GM03348 (cell line): ENCODE measurements at regions not wholly inside any gene's neighbourhood (a gene's known extent, or its start where the extent isn't known, plus 50 kb on each side); places are given as distances from the start of the nearest gene placed in this dataset.
"Not testable (repeated sequence)": the region's sequence is repeated elsewhere in the genome, so short reads cannot be mapped to it uniquely, and the experiment has no call there.

Source experiments
- DNase-seq: peaks from one replicate; pipeline ENCODE4 v3.0.0; 2012; ENCODE audit warnings: low spot score

DNA sequence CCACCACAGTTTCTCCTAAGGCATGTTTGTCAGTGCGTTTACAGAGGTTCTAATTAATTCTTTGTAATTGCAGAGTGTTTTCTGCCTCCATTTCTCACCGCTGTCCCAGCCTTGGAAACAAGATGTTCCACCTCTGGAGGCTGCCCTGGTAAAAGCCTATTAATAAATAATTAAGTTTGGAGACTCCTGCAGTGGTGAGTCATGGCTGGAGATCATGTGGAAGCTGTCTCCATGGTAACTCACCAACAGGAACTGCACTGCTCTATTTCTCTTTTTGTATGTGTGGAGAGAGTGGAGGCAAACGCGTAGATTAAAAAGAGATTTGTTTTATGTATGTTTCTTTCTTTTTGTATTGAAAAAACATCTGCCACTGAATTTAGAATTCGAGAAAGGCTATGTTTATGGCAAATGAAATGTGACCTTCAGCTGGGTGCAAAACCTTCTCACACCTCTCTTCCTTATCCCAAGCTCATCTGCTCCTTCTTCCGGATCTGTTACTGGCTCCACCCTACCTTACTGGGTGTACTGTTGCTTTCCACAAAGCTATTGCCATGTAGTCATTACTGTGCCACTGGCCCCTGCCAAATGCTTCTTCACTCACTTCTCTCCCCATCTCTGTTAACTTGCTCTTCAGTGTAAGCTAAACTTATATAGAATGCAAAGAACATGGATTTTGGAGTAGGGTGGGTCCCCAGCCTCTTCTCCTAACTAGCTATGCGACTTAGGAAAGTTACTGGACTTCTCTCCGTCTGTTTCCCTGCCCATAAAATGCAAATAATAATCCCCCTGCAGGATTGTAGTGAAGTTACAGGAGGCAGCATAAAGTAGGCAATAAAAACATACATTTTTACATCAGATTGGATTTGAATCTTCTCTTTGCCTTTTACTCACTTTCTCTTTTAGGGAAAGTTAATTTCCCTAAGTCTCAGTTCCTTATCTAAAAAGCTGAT, 778.5 kb downstream of the NTRK3 start:
- peak; percentile 48 for DNase-seq

DNA sequence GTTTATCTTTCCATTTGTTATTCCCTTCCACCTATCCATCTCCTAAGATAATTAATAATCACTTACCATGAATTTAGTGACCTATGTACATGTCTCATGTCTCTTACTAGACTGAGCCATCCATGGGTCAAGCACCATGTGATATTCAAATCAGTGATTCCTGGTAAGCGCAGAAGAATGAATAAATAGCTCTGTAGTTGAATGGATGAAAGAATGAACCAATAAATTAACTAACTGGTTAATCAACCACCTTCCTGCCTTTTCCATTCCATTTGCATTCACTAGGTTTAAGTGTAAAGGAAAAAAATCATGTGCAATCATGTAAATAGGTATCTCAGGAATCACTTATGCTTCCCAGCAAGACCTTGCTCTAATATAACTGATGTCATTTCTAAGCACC, 779.5 kb downstream of the NTRK3 start:
- no peak for DNase-seq

DNA sequence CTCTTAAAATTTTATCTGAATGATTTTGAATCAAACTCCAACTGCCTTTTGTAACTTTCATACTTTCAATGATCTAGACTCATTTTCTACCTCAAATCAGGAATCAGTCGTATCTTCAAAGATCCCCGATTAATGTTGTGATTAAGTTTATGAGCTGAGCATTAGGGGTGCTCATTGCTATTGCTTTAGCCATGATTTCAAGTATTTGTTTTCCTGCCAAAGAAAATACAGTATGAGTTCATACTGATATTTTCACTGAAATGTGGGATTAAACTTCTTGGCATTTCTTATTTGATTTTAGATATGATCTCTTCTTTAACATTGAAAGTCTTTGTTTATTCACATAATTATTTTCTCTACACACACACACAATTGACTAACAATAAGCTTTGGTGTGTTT, 785.6 kb downstream of the NTRK3 start:
- DNase-seq = no peak

DNA sequence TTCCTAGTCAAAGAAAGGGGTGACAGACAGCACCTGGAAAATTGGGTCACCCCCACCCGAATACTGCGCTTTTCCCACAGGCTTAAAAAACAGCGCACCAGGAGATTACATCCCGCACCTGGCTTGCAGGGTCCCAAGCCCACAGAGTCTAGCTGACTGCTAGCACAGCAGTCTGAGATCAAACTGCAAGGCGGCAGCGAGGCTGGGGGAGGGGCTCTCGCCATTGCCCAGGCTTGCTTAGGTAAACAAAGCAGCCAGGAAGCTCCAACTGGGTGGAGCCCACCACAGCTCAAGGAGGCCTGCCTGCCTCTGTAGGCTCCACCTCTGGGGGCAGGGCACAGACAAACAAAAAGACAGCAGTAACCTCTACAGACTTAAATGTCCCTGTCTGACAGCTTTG, 792.6 kb downstream of the NTRK3 start:
- not testable (repeated sequence) for DNase-seq

DNA sequence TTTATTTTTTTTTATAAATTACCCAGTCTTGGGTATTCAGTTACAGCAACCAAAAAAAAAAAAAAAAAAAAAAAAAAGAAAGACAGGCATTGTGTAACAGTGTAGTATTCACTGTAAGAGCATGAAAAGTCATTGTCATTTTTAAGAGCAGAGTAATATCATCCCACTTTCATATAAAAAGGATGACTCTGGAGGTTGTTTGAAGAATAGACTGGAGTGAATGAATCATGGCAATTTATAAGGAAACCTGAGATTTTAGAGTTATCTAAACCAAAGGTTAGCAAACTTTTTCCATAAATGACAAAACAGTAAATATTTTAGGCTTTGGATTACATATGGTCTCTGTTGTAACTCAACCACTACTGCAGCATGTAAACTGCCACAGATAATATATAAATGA, 794.9 kb downstream of the NTRK3 start:
- DNase-seq = no peak

DNA sequence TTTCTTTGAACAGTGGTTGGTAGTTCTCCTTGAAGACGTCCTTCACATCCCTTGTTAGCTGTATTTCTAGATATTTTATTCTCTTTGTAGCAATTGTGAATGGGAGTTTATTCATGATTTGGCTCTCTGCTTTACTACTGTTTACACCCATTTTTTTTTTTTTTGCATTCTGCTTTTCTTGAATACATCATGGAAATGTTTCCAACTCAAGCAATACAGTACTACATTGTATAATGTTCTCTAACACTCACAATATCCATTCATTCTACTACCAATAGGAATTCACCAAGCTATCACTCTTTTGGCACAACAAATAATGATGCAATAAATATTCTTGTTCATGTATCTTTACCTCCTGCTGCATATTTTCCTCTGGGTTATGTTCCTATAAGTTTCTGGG, 801.7 kb downstream of the NTRK3 start:
- DNase-seq = no peak

DNA sequence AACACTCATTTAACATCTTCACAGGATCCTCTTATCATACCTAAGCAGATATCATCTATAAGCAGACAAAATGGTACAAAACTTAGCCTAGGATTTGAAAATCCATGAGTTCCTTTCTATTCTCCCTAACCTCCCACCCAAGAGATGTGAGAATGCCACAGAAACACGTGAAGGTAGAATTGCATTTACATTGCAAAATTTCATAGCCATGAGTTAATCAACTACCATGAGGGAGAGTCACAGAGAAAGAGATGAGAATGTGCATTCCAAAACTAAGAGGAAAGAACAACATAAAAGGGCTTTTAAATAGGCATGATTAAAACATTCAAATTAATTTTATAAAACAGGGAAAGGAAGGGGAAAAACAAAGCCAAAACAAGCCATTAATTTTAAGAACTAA, 806.2 kb downstream of the NTRK3 start:
- no peak for DNase-seq

DNA sequence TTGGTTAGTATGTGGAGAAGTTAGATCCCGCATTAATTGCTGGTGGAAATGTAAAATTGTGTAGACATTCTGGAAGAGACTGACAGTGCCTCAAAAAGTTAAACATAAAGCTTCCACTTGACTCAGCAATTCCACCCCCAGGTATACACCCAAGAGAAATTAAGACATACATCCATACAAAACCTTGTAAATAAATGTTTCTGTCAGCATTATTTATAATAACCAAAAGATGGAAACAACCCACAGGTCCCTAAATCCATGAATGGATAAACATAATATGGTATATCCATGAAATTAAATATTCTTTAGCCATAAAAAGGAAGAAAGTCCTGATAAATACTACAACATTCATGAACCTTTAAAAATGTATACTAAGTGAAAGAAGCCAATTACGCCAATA, 817.4 kb downstream of the NTRK3 start:
- no peak for DNase-seq

DNA sequence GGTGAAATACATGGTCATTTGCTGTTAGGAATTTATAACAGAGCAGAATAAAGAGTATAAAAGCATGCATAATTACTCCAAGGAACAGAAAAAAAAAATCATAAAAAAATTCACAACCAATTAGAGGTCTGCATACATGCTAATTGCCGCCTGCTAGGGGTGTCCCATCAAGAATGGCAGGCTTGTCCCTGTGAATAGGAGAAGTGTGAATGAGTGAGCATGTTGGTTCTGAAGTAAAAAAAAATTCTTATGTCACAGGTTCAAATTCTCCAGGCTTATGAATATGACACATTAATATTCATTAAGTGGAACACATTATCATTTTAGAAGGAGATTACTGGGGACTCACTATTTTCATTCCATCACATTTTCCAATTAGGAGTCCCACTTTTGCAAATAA, 822.7 kb downstream of the NTRK3 start:
- no peak for DNase-seq

DNA sequence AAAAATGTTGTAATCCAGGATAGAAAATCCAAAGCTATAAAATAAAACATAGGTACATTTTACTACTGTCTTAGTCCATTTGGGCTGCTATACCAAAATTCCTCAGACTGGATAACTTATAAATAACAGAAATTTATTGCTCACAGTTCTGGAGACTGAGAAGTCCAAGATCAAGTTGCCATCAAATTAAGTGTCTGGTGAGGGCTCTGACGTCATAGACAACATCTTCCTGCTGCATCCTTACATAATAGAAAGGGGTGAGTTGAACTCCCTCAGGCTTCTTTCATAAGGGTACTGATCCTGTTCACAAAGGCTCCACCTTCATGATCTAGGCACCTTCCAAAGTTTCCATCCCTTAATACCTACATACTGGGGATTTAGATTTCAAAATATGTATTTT, 826.8 kb downstream of the NTRK3 start:
- no peak for DNase-seq

DNA sequence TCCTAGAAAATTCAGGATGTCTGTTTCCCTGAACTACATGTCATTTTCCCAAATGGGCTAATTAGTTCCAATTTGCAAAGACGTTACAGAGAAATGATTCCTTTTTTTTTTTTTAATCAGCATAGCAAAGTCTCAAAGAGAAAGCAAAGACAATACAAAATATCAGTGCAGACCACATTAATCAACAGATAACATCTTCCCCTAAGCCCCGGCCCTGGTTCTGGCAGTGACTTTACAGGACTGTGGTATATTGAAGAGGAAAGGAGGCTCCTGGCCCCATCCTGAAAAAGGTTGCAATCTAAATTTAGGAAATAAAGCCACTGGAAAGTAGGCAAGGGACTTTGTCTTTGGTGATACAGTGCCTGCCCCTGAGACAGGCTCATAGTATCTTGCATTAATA, 836.5 kb downstream of the NTRK3 start:
- no peak for DNase-seq

DNA sequence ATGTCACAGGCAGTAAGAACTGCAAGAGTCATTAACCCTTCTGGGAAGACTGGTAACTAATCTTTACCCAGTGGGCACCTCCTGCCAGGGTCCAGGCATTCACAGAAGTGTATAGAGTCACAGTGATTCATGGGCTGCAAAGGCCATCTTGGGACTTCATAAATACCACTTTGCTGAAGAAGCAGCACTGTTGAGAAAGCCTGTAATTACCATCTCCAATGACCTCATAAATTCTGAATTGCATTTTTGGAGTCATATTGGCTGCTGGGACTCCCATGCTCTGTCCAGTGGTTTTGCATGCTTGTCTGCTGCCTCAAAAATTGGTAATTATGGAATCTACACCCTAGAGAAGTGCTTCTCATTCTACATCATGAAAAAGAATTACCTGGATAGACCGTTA, 837.2 kb downstream of the NTRK3 start:
- DNase-seq = no peak

DNA sequence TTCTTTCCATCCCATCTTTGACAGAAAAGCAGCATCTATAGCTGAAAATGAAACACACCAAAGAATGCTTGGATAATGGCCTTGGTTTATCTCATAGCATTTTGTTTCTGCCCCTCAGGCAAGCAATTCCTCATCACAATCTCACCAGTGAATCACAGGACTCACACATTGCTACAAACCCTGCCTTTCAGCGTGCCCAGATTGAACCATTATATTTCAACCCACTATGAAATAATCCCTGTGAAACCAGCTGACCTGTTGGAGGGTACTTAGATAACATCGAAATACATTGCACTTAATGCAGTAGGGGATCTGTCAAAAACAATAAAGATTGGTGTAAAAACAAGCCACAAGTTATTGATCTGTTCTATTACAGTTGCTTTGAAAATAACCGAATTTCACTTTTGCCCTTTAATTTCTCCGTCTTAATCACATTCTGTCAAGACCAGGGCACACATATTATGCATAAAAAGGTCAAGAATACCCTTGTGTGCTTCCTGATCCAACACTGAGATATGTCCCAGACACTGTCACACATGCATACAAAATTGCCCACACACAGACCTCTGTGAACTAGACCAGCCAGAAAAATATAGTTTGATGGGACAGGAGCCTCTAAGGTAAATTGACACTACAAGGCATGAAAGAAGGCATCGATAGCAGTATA, 839.8 kb downstream of the NTRK3 start:
- DNase-seq = no peak

DNA sequence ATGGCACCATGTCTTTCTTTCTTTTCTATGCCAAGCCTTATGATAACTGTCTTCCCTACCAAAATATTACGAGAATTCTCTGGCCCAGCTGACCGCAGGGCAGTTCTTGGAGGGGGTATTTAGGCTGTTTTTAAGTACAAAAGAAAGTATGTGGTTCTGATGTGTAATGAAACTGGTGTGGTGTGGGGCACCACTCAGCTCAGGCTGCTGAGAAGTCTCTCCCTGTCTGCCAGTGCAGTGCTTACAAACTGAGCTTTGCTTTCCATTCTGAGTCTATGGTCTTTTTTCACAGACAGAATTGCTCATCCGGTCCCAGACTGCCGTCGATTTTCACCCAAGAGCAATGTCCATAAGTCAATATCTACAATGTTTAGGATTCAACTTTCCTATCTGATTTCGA, 847.6 kb downstream of the NTRK3 start:
- no peak for DNase-seq

DNA sequence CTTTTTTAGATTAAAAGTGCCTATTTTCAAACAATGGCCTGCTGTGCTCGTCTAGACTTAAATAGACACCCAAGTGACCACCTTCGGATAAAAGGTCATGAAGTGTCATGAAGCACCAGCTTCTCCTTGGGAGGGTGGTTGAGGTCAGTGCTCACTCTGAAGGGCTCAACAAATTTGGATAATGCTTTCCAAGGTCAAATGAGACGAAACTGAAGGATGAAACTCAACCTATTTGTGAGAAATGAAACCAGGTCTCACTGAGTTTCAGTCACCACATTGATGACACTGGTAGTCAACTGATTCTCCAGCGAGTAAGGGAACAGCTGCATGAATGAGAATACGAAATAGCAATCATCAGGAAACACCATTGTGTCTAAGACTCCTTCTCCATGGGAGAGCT, 852.6 kb downstream of the NTRK3 start:
- no peak for DNase-seq

DNA sequence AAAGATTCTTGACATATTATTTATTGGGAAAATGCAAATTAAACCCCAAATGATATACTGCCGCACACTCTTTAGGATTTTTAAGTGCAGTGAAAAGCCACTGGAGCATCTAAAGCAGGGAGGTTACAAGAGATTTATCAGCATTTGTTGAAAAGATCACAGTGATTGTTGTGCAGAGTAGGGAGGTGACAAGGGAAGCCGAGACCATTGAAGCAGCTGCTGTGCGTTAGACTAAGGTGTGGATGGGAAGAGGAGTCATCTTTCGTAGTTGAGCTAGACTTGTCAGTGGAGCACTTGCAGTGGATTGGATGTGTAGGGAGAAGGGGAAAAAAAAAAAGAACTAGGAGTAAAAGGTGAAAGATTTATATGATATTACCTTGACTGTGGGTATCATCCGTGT, 854.6 kb downstream of the NTRK3 start:
- DNase-seq = no peak

DNA sequence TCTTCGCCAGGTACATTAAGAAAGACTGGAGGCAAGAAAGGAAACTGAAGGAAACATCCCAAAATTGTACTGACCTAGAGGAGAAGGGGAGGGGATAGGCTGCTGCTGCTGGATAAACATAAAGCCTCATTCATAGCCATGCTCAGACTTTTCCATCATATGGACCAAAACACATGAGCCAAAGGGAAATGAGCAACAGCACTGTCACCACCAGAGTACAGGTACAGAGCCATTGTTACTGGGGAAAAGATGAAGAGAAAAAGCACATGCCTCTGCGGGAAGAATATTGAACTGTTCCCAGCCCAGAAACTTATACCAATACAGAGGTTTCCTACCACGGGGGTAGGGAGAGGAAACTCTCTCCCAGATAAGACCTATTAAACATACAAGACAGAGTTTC, 861.9 kb downstream of the NTRK3 start:
- no peak for DNase-seq

DNA sequence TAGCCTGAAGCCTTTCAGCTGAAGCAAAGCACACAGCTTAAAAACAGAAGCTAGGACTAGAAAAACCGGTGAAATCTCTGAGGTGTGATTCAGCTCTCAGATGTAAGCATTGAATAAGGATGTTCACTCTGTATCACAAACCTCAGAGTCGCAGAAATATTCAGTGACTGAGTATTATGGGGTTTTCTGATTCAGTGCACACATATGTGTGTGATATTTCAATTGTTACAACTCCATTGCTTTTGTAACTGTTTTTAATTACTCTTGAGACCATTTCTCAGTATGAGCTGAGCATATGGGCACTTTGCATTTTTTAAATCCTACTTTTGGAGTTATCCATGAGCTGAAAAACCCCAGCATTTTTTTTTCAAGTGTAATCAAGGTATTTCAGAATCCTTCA, 868.8 kb downstream of the NTRK3 start:
- DNase-seq = no peak

DNA sequence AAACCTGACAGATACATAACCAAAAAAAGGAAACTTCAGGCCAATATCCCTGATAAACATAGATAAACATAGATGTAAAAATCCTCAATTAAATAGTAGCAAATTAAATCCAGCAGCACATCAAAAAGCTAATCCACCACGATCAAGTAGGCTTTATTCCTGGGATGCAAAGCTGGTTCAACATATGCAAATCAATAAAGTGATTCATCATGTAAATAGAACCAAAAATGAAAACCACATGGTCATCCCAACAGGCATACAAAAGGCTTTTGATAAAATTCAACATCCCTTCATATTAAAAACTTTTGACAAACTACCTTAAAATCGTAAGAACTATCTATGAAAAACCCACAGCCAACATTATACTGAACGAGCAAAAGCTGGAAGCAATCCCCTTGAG, 882.2 kb downstream of the NTRK3 start:
- DNase-seq = no peak

DNA sequence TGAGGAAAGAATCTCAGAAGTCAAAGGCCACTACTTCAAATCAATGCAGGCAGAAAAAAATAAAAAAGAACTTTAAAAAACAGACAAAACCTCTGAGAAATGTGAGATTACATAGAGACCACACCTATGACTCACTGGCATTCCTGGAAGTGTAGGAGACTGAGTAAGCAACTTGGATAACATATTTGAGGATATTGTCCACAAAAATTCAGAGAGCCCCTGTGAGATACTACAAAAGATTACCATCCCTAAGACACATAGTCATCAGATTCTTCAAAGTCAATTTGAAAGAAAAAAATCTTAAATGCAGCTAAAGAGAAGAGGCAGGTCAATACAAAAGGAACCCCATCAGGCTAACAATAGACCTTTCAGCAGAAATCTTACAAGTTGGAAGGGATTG, 887.3 kb downstream of the NTRK3 start:
- peak; percentile 70 for DNase-seq

DNA sequence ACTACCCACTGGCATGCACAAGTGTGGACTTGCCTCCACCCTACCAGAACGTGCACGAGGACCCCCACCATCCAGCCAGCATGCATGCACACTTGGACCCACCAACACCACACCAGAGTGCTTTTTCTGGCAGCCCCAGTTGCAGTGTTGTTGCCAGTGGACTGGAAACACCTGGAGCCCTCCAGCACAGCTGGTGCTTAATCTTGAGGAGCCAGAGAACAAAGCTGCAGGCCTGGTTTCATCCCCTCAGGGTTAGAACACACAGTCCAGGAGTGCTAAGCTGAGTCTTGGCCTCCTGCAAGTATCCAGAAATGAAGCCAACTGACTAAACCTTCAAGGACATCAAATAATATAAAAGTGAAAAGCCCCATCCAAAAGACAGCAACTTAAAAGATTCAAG, 888.0 kb downstream of the NTRK3 start:
- DNase-seq = no peak

DNA sequence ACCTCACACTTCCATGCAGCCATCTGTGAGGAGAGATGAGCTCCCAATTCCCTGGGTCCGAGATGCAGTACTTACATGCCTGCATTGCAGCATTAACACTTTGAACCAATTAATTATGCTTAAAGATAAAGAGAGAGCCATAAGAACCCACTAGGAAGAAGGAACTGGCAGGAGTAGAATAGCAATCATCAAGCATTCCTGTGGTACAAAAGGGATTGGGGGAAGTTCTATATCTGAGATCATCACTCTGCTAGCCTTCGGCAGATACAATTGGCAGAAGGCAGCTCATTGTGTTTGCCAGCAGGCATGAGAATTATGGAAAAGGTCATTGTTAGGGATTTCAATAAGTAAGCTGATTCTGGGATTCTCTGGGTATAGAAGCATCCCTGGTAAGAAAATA, 891.4 kb downstream of the NTRK3 start:
- peak; percentile 74 for DNase-seq

DNA sequence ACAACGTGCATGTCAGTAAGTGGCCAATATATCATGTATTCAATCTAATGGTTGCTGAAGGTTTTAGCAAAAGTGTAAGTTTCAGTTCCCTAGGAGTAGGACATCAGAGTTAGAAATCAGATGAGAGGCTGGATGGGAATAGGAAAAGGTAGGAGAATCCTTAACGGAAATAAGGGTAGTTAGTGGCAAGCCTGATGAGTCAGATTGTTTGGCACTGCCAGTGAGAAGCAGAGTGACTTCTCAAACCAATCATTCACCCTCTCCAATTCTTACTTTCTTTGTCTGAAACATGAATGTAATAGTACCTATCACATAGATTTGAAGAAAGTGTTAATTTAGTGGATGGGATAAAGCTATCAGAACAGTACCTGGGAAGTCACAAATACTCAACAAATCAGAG, 894.0 kb downstream of the NTRK3 start:
- no peak for DNase-seq
